CD4-positive, alpha-beta T cell treated with Interleukin-2 at 100 ng/mL for 4 hours (primary cell): ENCODE measurements at regions not wholly inside any gene's neighbourhood (a gene's known extent, or its start where the extent isn't known, plus 50 kb on each side); places are given as distances from the start of the nearest gene placed in this dataset.
"Not testable (repeated sequence)": the region's sequence is repeated elsewhere in the genome, so short reads cannot be mapped to it uniquely, and the experiment has no call there.

Experiments used
- DNase-seq: peaks from one replicate; pipeline ENCODE4 v3.0.0-alpha.2; 2020; ENCODE audit warnings: low spot score

DNA sequence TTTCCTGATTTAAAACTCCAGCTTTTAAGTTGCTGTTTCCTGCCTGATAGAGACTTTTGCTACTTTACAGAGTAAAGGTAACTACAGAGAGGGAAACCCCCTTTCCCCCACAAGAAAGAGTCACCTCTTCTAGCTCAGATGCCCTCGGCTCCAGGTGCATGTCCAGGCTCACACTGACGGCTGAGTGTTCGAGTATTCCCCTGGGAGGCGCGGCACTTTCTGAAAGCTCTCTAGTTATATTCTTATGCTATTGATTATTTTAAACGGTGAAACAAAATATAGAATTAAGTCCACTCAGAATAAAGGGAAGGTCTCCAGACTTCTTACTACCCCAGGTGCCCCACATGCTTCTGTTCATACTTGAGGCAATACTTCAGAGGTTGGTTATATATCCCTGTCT is 160.3 kb upstream of the FMN2 start:
- DNase-seq, result no peak

DNA sequence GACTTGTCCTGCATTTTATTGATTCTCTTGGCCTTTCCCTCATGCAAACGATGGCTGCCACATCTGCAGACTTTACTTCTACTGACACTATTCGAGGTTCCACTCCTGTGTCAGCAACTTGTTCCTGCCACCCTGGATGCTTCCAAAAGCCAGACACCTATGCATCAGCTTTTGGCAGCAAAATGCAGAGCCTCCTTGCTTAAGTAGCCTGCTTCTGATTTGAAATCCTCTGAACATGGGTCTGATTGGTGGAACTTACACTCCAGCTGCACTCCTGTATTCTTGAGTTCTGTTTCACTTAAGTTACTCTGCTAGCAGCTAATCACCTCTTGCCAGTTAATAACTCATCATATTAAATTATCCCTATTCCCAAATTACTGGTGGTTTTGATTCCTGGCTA is 152.1 kb upstream of the FMN2 start:
- DNase-seq, result no peak

DNA sequence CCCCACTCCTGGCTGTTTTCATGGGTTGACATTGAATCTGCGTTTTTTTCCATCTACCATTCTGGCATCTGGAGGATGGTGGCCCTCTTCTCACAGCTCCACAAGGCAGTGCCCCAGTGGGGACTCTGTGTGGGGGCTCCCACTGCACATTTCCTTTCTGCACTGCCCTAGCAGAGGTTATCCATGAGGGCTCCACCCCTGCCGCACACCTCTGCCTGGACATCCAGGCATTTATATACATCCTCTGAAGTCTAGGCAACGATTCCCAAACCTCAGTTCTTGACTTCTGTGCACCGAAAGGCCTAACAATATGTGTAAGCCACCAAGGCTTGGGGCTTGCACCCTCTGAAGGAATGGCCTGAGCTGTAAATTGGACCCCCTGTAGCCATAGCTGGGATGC is 147.9 kb upstream of the FMN2 start:
- DNase-seq, result no peak

DNA sequence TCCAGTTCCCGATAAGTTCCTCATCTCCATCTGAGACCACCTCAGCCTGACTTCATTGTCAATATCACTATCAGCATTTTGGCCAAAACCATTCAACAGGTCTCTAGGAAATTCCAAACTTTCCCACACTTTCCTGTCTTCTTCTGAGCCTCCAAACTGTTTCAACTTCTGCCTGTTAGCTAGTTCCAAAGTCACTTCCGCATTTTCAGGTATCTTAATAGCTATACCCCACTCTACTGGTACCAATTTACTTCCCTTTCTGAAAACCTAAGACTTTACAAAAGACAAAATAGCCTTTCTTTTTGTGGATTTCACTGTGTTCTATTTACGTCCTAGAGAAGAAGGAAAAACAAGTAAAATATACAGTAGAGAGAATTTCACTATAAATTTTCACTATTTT is 147.0 kb upstream of the FMN2 start:
- no peak for DNase-seq

DNA sequence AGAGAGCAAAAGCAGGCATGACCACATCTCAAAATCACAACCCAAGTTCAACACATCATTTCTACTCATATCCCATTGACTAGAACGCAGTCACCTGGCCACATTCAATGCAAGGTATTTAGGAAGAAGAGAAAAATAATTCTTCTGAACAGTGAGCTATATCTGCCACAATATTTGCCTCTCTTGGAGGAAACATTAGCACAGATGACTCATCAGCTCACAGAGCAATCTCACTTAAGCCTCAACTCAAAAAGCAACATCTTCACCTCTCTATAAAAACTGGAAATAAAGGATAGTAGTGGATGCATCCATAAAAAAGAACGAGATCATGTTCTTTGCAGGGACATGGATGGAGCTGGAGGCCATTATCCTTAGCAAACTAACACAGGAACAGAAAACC is 143.9 kb upstream of the FMN2 start:
- no peak for DNase-seq

DNA sequence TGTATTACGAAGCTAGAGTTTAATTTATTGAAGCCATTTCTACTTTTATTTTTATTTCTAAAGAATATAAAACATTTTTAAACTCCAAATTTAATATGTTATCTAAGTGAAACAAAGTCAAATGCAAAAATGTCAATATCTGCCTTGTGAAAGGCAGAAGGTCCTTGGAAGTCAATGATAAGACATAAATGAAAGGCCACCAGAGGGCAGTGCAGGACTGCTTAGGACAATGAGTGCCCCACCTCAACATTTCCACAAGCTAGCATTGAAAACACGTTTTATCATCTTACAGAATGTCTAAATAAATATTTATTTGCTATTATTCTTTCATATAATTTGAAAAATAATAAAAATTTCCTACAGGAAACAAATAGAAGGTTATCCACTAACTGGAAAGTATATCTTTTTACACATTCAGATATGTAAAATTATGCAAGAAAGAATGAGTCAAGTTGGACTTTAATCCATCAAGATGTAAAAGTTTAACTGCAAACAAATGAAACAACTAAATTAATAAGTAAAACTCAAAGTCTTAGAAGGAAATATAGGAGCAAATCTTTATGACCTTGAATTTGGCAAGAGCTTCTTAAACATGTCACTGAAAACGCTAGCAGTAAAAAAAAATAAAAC is 140.1 kb upstream of the FMN2 start:
- DNase-seq, result peak; percentile 48

DNA sequence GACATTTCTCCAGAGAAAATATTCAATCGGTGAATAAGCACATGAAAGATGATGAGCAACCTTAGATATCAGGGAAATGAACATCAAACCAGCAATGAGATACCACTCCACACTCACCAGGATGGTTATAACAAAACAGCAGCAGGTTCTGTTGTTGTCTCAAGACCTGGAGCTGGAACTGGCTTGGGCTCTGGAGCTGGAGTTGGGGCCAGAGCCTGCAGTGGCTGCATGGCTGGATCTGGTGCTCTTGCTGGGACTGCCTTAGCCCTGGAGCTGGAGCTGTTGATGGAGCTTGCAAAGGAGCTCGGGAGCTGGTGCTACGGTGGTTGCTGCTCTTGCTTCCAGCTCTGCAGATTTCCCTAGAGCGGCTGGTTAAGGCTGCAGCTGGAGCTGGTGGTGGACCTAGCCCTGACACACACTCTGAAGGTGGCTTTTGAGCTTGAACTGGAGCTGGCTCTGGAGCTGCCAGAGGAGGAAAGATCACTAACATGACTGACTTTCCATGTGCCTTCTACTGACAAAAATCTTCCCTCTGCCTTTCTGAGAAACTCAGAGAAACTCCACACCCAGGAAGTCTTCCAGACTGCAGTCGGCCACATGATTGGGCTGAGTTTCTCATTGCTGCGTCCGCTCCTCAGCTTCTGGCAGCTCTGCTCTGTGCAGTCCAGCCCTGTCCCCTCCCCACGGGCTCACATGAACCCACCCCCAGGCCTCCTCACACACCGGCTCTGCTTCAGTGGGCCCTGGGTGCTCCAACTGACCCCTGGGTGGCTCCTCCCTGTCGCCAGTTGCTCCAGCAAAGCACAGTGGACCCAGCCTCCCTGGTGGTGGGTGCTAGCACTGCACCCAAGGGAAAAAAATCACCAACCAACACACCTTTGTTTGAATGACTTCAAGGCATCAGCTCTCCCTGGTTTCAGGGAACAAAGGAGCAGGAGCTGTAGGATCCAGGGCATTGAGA is 139.1 kb upstream of the FMN2 start:
- DNase-seq, result no peak

DNA sequence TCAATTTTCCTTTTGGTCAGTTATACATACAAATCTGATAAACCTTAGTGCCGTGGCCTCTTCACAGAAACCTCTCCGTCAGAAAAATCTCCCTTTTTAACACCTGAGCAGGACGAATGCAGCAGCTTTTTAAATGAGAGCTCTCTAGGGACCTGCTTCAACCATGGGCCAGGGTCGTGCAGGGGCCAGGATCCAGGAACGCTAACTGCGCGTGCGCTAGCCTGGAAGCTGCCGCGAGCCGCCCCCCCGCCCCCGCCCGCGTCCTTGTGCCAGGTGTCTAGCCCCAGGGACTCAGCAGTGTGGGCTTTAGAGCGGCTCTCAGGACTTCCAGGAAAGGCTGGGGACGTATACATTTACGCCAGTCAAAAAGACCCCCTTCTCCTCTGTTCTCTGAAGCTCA is 136.8 kb upstream of the FMN2 start:
- DNase-seq, result no peak

DNA sequence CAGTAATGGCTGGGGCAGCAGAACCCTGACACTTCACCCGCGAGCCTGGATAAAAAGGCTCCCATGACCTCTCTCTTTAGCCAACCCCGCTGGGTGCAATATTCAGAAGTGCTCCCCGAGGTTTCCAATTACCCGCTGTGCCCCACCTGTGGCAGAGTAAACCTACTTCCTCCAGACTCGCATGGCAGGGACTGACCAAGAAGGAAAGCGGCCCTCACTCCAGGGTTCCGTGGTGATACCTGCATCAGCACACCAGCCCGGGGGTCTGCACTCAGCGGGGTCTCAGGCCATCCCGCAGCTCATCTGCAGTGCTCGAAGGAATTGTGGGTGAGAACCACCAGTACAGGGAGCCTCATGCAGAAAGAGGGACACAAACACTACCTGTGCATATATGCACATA is 136.3 kb upstream of the FMN2 start:
- DNase-seq, result no peak

DNA sequence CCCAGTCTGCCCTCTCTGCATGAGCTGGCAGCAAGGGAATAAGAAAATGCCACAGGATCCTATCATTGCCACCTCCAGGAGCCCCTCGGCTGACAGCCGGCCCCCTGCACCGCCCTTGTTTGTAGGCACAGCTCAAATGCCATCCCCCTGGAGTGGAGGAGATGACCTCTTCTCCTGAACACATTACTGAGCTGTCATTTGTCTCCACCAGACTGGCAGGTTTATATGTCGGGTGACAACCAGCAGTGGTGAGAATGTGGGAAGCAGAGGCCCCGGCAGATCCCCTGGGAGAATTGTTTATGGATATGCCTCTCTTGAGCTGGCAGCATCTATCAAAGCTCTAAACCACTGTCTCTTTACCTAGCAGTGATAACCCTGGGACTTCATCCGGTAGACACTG is 135.4 kb upstream of the FMN2 start:
- DNase-seq, result no peak

DNA sequence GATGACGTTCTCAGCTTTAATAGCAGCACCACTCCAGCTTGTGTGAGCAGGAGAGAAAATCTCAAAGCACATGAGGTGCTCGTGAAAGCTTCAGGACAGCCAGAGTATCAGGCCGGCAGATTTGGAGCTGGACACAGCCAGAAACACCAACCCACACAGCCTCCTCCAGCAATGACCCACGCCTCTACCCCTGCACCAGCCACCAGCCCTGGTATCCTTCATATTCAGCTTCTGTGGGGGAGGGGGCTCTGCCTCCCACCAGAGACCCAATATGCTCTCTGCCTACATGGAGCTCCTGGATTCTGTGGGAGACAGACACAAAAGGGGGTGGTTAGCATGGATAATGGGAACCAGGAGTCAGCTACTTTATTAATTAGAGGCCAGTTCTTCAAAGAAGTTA is 133.6 kb upstream of the FMN2 start:
- DNase-seq, result no peak

DNA sequence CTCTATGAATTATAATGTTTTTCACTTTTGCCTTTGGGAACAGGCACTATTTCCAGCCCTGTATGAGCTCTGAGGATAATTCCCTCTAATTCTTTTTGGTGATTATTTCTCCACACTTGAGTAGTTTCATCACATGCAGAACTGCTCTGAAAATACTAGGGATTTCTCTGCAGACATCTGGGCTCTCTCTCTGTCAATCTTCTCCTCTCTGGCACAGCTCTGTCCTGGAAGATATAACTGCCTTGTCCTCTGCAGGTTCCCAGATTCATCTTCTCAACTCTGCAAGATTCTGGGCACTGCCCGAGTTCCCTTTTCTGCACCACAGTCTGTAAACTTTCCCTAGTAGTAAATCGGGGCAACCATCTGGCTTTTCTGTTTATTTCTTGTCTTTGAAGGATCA is 131.3 kb upstream of the FMN2 start:
- DNase-seq, result no peak

DNA sequence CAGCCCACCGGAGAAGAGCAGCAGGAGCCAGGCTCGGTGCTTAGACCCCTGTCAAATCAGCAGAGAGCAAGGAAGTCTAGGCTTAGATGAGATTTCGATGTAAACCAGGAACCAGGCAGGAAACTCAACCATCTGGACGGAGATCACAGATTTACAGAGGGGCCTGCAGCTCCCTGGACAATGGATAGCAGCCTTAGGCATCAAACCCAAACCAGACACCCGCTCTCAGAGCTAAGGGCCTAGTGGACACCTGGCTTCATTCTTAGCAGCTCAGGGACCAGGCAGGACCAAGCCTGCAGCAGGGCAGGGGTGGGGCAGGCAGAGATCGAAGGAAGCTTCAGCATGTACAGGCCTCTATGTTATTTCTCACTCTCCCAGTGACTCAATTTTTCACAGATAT is 127.8 kb upstream of the FMN2 start:
- no peak for DNase-seq

DNA sequence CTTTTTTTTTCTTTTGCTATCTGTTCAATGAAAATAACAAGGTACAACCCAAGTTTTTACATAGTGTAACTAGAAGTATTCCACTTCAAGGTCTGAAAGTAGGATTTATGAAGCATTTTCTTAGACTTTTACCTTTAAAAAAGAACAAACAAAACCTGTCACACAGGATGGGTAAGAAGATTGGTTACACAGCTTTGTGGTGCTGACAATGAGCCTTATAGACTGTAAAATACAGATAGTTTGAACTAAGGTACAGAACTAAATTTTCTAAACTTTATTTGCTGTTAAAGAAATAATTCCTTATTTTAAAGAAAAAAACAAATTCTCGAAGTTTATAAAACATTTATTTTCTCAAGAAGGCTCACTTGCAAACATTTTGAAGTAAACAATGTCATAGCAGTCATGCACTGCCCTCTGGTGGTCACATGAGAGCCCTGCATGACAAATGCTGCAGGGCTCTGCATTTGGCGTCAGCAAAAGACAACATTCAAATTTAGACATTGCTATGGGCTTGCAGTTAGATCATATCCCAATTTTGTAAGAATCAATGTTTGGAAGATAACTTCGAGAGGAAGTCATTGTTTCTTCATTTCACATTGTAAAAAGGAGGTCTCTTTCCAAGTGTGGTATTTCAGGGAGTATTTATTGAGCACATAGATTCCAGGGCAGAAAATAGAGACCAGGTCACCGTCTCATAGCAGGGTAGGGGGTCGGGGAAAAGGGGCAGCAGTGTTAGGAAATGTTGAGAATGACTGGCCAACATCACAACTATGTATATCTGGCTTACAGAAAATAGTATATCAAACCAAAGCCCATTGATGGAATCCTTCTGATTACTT is 115.3 kb upstream of the FMN2 start:
- peak; percentile 52 for DNase-seq

DNA sequence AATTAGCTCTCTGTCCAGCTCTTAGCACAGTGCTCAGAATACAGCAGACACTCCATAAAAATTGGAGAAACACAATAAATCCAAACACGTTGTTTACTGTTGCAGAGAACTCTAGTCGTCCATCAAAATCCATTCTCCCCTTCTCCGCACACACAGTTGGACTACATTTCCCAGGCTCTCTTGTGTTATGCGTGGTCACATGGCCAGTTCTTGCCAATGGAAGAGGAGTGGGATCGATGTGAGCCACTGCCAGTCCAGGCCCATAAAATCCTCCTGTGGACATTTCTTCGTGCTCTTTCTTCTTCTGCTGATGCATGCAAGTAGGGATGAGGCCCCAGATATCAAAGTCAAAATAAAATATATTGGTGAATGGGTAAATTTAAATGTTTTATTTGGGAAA is 114.3 kb upstream of the FMN2 start:
- DNase-seq, result no peak

DNA sequence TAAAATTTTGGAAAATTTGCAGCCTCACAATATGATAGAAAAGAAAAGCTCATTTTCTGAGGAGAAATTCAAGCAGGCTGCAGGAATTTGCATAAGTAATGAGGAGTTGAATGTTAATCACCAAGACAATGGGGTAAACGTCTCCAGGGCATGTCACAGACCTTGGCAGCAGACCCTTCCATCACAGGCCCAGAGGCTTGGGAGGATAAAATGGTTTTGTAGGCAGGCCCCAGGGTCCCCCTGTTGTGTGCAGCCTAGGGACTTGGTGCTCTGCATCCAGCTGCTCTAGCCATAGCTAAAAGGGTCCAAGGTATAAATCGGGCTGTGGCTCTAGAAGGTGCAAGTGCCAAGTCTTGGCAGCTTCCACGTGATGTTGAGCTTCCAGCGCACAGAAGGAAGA is 112.2 kb upstream of the FMN2 start:
- DNase-seq, result no peak

DNA sequence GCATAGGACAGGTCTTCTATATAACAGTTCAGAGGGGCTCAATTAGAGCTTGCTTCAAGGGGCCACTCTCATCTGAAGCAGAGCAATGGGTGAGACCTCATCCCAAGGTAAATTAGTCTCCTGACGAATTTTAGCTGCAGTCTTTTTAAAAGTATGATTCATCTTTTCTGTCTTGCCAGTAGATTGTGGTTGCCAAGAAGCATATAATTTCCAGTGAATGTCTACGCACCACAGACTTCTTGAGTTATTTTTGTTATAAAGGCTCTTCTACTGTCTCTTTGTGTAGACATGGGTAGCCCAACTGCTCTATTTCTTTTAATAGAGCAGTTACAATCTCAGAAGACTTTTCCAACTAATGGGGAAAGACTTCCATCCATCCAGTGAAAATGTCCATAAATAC is 108.9 kb upstream of the FMN2 start:
- no peak for DNase-seq

DNA sequence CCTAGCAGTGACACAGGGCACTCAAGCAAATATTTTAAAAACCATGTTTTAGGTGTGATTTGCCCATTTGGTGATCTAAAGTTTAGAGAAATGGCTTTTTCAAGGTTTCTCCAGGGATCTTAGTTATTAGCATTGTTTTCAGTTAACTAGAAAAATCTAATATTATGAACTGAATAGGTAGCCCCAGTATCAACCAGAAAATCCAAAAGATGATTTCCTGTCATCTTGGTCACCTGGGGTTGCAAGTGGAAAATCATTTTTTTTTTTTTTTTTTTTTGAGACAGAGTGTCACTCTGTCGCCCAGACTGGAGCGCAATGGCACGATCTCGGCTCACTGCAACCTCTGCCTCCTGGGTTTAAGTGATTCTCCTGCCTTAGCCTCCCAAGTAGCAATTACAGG is 106.6 kb upstream of the FMN2 start:
- DNase-seq, result no peak

DNA sequence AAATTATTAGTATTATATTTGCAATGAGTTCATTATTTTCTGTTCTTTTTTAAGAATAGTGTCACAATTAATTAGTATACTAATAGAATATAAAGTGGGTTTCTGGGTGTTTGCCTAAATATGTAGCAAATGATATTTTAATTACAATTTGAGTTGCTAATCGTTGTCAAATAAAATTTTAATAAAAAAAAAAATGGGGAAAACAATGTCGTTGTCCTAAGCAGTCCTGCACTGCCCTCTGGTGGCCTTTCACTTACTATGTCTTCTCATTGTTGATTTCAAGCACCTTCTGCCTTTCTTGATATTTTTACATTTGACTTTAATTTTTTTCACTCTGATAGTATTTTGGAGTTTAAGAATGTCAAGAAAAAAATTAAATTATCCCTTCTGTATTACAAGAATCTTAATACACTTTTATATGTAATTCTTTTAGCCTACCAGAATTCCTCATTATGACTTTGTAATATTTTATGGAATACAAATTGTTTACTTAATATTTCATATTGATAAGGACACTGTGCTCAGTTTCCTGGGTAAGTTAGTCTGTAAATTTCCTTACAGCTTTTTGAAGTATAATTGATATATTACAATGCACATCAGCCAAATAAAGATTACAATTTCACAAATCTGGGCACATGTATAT is 104.5 kb upstream of the FMN2 start:
- DNase-seq, result peak; percentile 5

DNA sequence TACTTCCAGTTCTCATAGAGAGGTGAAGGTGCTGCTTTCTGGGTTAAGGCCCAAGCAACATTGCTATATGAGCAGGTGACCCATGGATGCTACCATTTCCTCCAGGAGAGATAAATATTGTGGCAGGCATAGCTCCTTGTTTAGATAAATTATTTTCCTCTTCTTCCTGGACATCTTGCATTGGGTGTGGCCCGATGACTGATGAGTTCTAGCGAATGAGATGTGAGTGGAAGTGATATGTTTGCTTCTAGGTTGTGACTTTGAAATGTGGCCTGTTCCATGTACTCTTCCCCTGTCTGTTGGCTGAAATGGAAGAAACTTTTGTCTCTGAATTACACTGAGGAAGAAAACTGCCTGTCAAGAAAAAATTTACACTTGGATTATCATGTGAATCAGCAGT is 101.7 kb upstream of the FMN2 start:
- DNase-seq, result no peak

DNA sequence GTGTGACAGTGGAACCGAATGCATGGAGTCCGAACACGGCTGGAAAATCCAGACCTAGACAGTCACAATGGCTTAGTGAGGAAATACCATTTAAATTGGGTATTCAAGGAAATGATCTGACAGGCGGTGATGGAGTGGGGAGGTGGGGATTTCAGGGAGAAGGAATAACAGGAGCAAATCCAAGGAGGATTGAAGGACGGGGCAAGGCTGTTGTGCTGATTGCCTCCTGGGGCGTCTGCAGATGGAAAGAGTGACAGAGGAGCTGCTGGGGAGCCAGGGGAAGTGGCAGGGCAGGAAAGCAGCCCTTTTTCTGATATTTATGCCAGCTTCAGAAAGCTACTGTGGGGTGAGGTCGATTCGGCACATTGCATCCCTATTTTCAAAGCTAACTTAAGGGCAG is 99.1 kb upstream of the FMN2 start:
- not testable (repeated sequence) for DNase-seq

DNA sequence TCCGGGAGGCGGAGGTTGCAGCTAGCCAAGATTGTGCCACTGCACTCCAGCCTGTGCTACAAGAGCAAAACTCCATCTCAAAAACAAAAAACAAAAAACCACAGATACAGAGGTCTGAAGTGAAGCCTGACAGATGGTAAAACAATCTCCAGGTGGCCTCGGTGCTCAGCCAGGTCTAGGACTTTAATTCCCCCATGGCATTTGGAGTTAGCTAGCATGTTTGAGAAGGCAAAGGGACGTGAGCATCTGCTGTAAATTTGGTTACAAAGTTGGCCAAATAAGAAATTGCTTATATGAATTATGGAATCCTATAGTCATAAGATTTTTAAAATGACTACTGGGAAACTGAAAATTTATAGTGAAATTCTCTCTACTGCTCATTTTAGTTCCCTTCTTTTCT is 98.3 kb upstream of the FMN2 start:
- no peak for DNase-seq
